ENCODE measurements at regions not wholly inside any gene's neighbourhood (a gene's known extent, or its start where the extent isn't known, plus 50 kb on each side); places are given as distances from the start of the nearest gene placed in this dataset.

- TF ChIP-seq, protein P1, sequence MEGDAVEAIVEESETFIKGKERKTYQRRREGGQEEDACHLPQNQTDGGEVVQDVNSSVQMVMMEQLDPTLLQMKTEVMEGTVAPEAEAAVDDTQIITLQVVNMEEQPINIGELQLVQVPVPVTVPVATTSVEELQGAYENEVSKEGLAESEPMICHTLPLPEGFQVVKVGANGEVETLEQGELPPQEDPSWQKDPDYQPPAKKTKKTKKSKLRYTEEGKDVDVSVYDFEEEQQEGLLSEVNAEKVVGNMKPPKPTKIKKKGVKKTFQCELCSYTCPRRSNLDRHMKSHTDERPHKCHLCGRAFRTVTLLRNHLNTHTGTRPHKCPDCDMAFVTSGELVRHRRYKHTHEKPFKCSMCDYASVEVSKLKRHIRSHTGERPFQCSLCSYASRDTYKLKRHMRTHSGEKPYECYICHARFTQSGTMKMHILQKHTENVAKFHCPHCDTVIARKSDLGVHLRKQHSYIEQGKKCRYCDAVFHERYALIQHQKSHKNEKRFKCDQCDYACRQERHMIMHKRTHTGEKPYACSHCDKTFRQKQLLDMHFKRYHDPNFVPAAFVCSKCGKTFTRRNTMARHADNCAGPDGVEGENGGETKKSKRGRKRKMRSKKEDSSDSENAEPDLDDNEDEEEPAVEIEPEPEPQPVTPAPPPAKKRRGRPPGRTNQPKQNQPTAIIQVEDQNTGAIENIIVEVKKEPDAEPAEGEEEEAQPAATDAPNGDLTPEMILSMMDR (IDR thresholded peaks at IDR 0.05), result no peak
- TF ChIP-seq ZFX (IDR thresholded peaks at IDR 0.05; ENCODE audit: borderline replicate concordance), result no peak
Measured at GRCh38 chr3:25252291-25252690, 175.8 kb upstream of the RARB start.
